WTC11 (cell line): ENCODE measurements at regions not wholly inside any gene's neighbourhood (a gene's known extent, or its start where the extent isn't known, plus 50 kb on each side); places are given as distances from the start of the nearest gene placed in this dataset.

ENCODE experiments used
- ATAC-seq: fragments of 200-7000 bp; cut with Tn5 transposase; 2 replicates; pipeline ENCODE4 v1.10.0; 2021; ENCODE audit warnings: mild to moderate bottlenecking, moderate library complexity
- CTCF ChIA-PET: fragments of 300-600 bp; sonication (Branson Sonifier 250); formaldehyde crosslinking; loops from one replicate; lab custom pipeline; 2021; ENCODE audit warnings: antibody characterized with exemption; lab: Charles Lee
- POLR2A ChIA-PET: fragments of 350-600 bp; sonication (Branson Sonifier 250); formaldehyde crosslinking; loops from one replicate; lab custom pipeline; 2021; ENCODE audit warnings: antibody characterized with exemption; lab: Charles Lee
- DNase-seq: peaks from one replicate; pipeline ENCODE4 v3.0.0; 2021; ENCODE audit warnings: low spot score
- H3K27ac Mint-ChIP-seq: 2 replicates; pipeline ENCODE4 v1.8.0; 2021; ENCODE audit warnings: mixed read lengths
- H3K27me3 Mint-ChIP-seq: 2 replicates; pipeline ENCODE4 v1.8.0; 2021; ENCODE audit warnings: low read depth, mild to moderate bottlenecking, moderate library complexity, mixed read lengths
- H3K36me3 Mint-ChIP-seq: 2 replicates; pipeline ENCODE4 v1.8.0; 2021; ENCODE audit warnings: mixed read lengths
- H3K4me1 Mint-ChIP-seq: 2 replicates; pipeline ENCODE4 v1.8.0; 2022; ENCODE audit warnings: mixed read lengths
- H3K4me3 Mint-ChIP-seq: 2 replicates; pipeline ENCODE4 v1.8.0; 2021; ENCODE audit warnings: mild to moderate bottlenecking, moderate library complexity, mixed read lengths
- H3K9me3 Mint-ChIP-seq: 2 replicates; pipeline ENCODE4 v1.8.0; 2021; ENCODE audit warnings: mixed read lengths
- E2F5 ChIP-seq: sonication (generic); formaldehyde crosslinking; IDR thresholded peaks from 2 replicates; pipeline ENCODE4 v1.8.1; 2022; ENCODE audit warnings: mild to moderate bottlenecking, moderate library complexity, missing genetic modification reagents
- ELF4 ChIP-seq: sonication (generic); formaldehyde crosslinking; IDR thresholded peaks from 2 replicates; pipeline ENCODE4 v1.8.1; 2022; ENCODE audit warnings: low read depth, mild to moderate bottlenecking, moderate library complexity, missing genetic modification reagents
- ESRRA ChIP-seq: sonication (generic); formaldehyde crosslinking; IDR thresholded peaks from 2 replicates; pipeline ENCODE4 v1.8.1; 2022; ENCODE audit warnings: mild to moderate bottlenecking, missing genetic modification reagents, borderline replicate concordance
- ETV6 ChIP-seq: sonication (generic); formaldehyde crosslinking; IDR thresholded peaks from 2 replicates; pipeline ENCODE4 v1.8.1; 2022; ENCODE audit warnings: mild to moderate bottlenecking, missing genetic modification reagents
- GTF2I ChIP-seq: fragments of 250-450 bp; sonication (Bioruptor Pico); conservative IDR thresholded peaks from 2 replicates; pipeline ENCODE4 v1.4.0; 2021; ENCODE audit warnings: mild to moderate bottlenecking
- HMGA2 ChIP-seq: fragments of 250-450 bp; sonication (Bioruptor Pico); IDR thresholded peaks from 2 replicates; pipeline ENCODE4 v1.4.0; 2021; ENCODE audit warnings: mild to moderate bottlenecking, moderate library complexity
- IRF2 ChIP-seq: sonication (generic); formaldehyde crosslinking; IDR thresholded peaks from 2 replicates; pipeline ENCODE4 v1.8.0; 2022; ENCODE audit warnings: low read depth, missing genetic modification reagents, borderline replicate concordance
- JAZF1 ChIP-seq: fragments of 250-450 bp; sonication (Bioruptor Pico); IDR thresholded peaks from 2 replicates; pipeline ENCODE4 v1.9.0; 2021; ENCODE audit warnings: moderate library complexity, mild to moderate bottlenecking, inconsistent platforms
- KAT7 ChIP-seq: sonication (generic); formaldehyde crosslinking; IDR thresholded peaks from 2 replicates; pipeline ENCODE4 v1.8.1; 2023; ENCODE audit warnings: missing genetic modification reagents, mild to moderate bottlenecking, borderline replicate concordance
- NR2C2 ChIP-seq: sonication (generic); formaldehyde crosslinking; IDR thresholded peaks from 2 replicates; pipeline ENCODE4 v1.8.0; 2022; ENCODE audit warnings: mild to moderate bottlenecking, missing genetic modification reagents
- RORB ChIP-seq: fragments of 250-450 bp; sonication (Bioruptor Pico); IDR thresholded peaks from 2 replicates; pipeline ENCODE4 v1.9.0; 2021; ENCODE audit warnings: mild to moderate bottlenecking
- TCF7 ChIP-seq: sonication (generic); formaldehyde crosslinking; IDR thresholded peaks from 2 replicates; pipeline ENCODE4 v1.8.0; 2022; ENCODE audit warnings: mild to moderate bottlenecking, low read depth, missing genetic modification reagents, moderate library complexity
- ZBTB43 ChIP-seq: sonication (generic); formaldehyde crosslinking; IDR thresholded peaks from 2 replicates; pipeline ENCODE4 v1.8.1; 2023; ENCODE audit warnings: mild to moderate bottlenecking, missing genetic modification reagents
- ZNF317 ChIP-seq: sonication (generic); formaldehyde crosslinking; IDR thresholded peaks from 2 replicates; pipeline ENCODE4 v1.8.1; 2023; ENCODE audit warnings: low read depth, mild to moderate bottlenecking, moderate library complexity, missing genetic modification reagents, borderline replicate concordance
- ZNF416 ChIP-seq: fragments of 250-450 bp; sonication (Bioruptor Pico); IDR thresholded peaks from 2 replicates; pipeline ENCODE4 v1.9.0; 2021; ENCODE audit warnings: mild to moderate bottlenecking, inconsistent platforms
- ZNF671 ChIP-seq: fragments of 250-450 bp; sonication (Bioruptor Pico); IDR thresholded peaks from 2 replicates; pipeline ENCODE4 v1.8.0; 2021; ENCODE audit warnings: mild to moderate bottlenecking
- TF ChIP-seq, protein P1 (sequence below): sonication (generic); formaldehyde crosslinking; IDR thresholded peaks from 2 replicates; pipeline ENCODE4 v1.8.0; 2022; ENCODE audit warnings: mild to moderate bottlenecking, missing genetic modification reagents
- TF ChIP-seq, protein P2 (sequence below): sonication (generic); formaldehyde crosslinking; IDR thresholded peaks from 2 replicates; pipeline ENCODE4 v1.8.0; 2022; ENCODE audit warnings: mild to moderate bottlenecking, missing genetic modification reagents
- TF ChIP-seq, protein P3 (sequence below): sonication (generic); formaldehyde crosslinking; IDR thresholded peaks from 2 replicates; pipeline ENCODE4 v1.8.1; 2023; ENCODE audit warnings: mild to moderate bottlenecking, moderate library complexity, missing genetic modification reagents
- TF ChIP-seq, protein P4 (sequence below): fragments of 250-450 bp; sonication (Bioruptor Pico); IDR thresholded peaks from 2 replicates; pipeline ENCODE4 v1.8.0; 2021; ENCODE audit warnings: mild to moderate bottlenecking
- TF ChIP-seq, protein P5 (sequence below): fragments of 250-450 bp; sonication (Bioruptor Pico); conservative IDR thresholded peaks from 2 replicates; pipeline ENCODE4 v1.9.0; 2021; ENCODE audit warnings: mild to moderate bottlenecking
- TF ChIP-seq, protein P6 (sequence below): sonication (generic); formaldehyde crosslinking; IDR thresholded peaks from 2 replicates; pipeline ENCODE4 v1.8.0; 2022; ENCODE audit warnings: mild to moderate bottlenecking, missing genetic modification reagents

DNA sequence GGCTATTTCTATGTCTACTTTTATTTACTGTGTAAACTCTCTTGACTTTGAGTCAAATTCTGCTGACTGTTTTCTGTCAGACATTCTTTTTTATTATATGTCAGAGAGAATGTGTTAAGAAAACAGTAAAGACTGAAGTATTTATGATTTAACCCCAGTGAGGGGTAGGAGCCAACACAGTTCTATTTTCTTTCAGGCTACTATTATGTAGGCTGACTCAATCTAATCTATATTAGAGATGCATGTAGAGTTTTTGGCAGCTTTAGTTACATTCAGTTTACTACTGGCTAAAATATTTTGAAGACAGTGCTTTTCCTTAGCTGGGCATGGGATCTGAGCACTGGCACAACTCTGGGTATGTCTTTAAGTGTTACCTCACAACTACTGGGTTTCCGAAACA lies 1108.0 kb downstream of the CDH11 start (continued):
- TF ChIP-seq, protein P1, sequence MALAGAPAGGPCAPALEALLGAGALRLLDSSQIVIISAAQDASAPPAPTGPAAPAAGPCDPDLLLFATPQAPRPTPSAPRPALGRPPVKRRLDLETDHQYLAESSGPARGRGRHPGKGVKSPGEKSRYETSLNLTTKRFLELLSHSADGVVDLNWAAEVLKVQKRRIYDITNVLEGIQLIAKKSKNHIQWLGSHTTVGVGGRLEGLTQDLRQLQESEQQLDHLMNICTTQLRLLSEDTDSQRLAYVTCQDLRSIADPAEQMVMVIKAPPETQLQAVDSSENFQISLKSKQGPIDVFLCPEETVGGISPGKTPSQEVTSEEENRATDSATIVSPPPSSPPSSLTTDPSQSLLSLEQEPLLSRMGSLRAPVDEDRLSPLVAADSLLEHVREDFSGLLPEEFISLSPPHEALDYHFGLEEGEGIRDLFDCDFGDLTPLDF = no peak
- TF ChIP-seq, protein P2, sequence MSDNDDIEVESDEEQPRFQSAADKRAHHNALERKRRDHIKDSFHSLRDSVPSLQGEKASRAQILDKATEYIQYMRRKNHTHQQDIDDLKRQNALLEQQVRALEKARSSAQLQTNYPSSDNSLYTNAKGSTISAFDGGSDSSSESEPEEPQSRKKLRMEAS (CRISPR knock-in tag) = no peak
- TF ChIP-seq KAT7 (no peak), GTF2I (CRISPR knock-in tag) (no peak), ZNF317 (CRISPR knock-in tag) (no peak)
- TF ChIP-seq, protein P3, sequence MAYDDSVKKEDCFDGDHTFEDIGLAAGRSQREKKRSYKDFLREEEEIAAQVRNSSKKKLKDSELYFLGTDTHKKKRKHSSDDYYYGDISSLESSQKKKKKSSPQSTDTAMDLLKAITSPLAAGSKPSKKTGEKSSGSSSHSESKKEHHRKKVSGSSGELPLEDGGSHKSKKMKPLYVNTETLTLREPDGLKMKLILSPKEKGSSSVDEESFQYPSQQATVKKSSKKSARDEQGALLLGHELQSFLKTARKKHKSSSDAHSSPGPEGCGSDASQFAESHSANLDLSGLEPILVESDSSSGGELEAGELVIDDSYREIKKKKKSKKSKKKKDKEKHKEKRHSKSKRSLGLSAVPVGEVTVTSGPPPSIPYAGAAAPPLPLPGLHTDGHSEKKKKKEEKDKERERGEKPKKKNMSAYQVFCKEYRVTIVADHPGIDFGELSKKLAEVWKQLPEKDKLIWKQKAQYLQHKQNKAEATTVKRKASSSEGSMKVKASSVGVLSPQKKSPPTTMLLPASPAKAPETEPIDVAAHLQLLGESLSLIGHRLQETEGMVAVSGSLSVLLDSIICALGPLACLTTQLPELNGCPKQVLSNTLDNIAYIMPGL (CRISPR knock-in tag) = no peak
- TF ChIP-seq, all 79 proteins: peak for 0

DNA sequence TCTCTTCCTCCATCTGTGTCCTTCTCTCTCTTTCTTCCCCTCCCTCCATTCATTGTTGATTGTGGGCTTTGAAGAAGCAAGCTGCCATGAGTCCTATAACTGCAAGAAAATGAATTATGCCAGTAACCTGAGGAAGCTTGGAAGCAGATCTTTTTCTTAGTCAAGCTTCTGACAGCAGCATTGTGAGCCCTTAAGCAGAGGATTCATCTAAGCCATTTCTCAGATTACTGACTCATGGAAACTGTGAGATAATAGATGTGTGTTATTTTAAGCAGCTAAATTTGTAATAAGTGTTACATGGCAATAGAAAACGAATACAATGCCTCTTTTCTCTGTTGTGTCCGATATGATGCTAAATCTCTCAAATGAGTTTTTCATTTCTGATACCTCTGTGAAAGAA lies 1109.7 kb downstream of the CDH11 start:
- TF ChIP-seq, protein P4, sequence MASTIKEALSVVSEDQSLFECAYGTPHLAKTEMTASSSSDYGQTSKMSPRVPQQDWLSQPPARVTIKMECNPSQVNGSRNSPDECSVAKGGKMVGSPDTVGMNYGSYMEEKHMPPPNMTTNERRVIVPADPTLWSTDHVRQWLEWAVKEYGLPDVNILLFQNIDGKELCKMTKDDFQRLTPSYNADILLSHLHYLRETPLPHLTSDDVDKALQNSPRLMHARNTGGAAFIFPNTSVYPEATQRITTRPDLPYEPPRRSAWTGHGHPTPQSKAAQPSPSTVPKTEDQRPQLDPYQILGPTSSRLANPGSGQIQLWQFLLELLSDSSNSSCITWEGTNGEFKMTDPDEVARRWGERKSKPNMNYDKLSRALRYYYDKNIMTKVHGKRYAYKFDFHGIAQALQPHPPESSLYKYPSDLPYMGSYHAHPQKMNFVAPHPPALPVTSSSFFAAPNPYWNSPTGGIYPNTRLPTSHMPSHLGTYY (CRISPR knock-in tag) = no peak
- no peak for TF ChIP-seq JAZF1 (CRISPR knock-in tag)
- no peak for TF ChIP-seq ELF4 (CRISPR knock-in tag)
- TF ChIP-seq ZBTB43 (CRISPR knock-in tag) = no peak
- no peak for TF ChIP-seq HMGA2 (CRISPR knock-in tag)
- no peak for TF ChIP-seq ETV6
- no peak for TF ChIP-seq E2F5 (CRISPR knock-in tag)
- DNase-seq = no peak
- Mint-ChIP-seq H3K4me1 (peaks cover 9% of the 10 kb centered on the region), H3K27me3 (no peaks in the 10 kb centered on the region), H3K36me3 (peaks cover 9% of the 10 kb centered on the region), H3K4me3 (no peak overlapping the region), H3K27ac (no peak overlapping the region), H3K9me3 (peaks cover 25% of the 10 kb centered on the region)
- CTCF ChIA-PET = no interaction called here
- ATAC-seq = no peak
- POLR2A ChIA-PET = no interaction called here

DNA sequence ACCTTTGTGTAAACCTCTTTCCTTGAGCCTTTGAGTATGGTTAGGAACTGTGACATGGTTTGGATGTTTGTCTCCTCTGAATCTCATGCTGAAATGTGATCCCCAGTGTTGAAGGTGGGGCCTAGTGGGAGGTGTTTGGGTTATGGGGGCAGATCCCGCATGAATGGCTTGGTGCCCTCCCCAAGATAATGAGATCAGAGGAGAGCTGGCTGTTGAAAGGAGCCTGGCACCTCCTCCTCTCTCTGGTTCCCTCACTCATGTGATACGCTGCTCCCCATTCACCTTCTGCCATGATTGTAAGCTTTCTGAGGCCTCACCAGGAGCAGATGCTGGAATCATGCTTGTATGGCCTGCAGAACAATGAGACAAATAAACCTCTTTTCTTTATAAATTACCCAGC lies 1110.2 kb downstream of the CDH11 start:
- Mint-ChIP-seq H3K27ac (no peak overlapping the region), H3K9me3 (peaks cover 25% of the 10 kb centered on the region), H3K4me1 (peaks cover 9% of the 10 kb centered on the region), H3K36me3 (peaks cover 9% of the 10 kb centered on the region), H3K27me3 (no peaks in the 10 kb centered on the region), H3K4me3 (no peak overlapping the region)
- TF ChIP-seq GTF2I (CRISPR knock-in tag) (no peak), HMGA2 (CRISPR knock-in tag) (no peak)
- DNase-seq (no peak), ATAC-seq (no peak)
- POLR2A ChIA-PET = no interaction called here
- CTCF ChIA-PET = no interaction called here

- H3K27me3 Mint-ChIP-seq = no peaks in the 10 kb centered on the region
- TF ChIP-seq ESRRA (CRISPR knock-in tag) (no peak), RORB (no peak), TCF7 (CRISPR knock-in tag) (no peak), ZNF416 (CRISPR knock-in tag) (no peak), NR2C2 (CRISPR knock-in tag) (no peak), ZNF671 (no peak), IRF2 (CRISPR knock-in tag) (no peak)
- TF ChIP-seq, protein P5, sequence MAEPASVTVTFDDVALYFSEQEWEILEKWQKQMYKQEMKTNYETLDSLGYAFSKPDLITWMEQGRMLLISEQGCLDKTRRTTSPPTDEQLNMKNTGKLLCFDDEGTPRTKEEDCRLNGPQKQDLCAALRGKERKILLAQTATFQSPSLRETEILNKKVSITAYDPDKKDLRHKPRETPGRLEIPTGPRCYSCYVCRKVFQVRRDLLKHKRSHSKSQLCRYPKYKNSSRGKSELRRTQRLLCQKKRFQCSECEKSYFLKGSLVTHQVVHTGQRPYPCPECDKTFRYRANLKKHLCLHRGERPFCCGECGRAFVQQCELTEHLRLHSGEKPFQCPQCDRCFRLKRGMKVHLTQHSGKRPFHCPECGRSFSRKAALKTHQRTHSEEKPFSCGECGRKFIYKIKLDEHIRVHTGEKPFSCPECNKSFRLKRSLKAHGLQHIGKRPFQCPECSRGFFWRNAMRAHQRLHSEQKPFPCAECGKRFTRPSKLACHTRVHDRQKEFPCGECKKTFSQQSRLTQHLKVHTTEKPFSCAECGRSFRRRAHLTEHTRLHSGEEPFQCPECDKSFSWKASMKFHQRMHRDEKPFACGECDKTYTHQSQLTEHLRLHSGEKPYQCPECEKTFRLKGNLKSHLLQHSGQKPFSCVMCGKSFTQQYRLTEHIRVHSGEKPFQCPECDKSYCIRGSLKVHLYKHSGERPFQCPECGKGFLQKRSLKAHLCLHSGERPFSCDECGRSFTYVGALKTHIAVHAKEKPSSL (CRISPR knock-in tag) = no peak
- TF ChIP-seq, protein P6, sequence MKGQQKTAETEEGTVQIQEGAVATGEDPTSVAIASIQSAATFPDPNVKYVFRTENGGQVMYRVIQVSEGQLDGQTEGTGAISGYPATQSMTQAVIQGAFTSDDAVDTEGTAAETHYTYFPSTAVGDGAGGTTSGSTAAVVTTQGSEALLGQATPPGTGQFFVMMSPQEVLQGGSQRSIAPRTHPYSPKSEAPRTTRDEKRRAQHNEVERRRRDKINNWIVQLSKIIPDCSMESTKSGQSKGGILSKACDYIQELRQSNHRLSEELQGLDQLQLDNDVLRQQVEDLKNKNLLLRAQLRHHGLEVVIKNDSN (CRISPR knock-in tag) = no peak
- TF ChIP-seq, protein P2 (CRISPR knock-in tag) = no peak
Measured at GRCh38 chr16:64008131-64008530, 1113.7 kb downstream of the CDH11 start.

More at GRCh38 chr16:64008131-64008530, 1113.7 kb downstream of the CDH11 start:
- no peak for DNase-seq
- Mint-ChIP-seq H3K9me3 (peaks cover 25% of the 10 kb centered on the region), H3K36me3 (peaks cover 9% of the 10 kb centered on the region), H3K4me3 (no peak overlapping the region), H3K4me1 (peaks cover 6% of the 10 kb centered on the region), H3K27ac (no peak overlapping the region)
- CTCF ChIA-PET = no interaction called here
- POLR2A ChIA-PET = no interaction called here
- ATAC-seq = no peak
